SKM-1 treated with dmso at 0.1 percent for 144 hours (cell line): ENCODE measurements at regions not wholly inside any gene's neighbourhood (a gene's known extent, or its start where the extent isn't known, plus 50 kb on each side); places are given as distances from the start of the nearest gene placed in this dataset.

ENCODE experiments used
- DNase-seq: peaks from one replicate; lab custom pipeline; 2025; ENCODE audit not compliant: unreplicated experiment; lab: John Stamatoyannopoulos, UW

- no peak for DNase-seq
These were observed 344.3 kb upstream of the CDIN1 start for GRCh38 chr15:36235173-36235572.

GRCh38 chr15:36239509-36239908 is 339.9 kb upstream of the CDIN1 start:
- DNase-seq: no peak

GRCh38 chr15:36251450-36251849 is 328.0 kb upstream of the CDIN1 start:
- DNase-seq: no peak

- DNase-seq: no peak
These were observed 327.2 kb upstream of the CDIN1 start for GRCh38 chr15:36252146-36252711.

GRCh38 chr15:36254426-36254825 is 325.0 kb upstream of the CDIN1 start:
- no peak for DNase-seq

GRCh38 chr15:36256404-36256807 is 323.0 kb upstream of the CDIN1 start:
- DNase-seq: no peak

GRCh38 chr15:36263666-36264065 is 315.8 kb upstream of the CDIN1 start:
- no peak for DNase-seq

- DNase-seq: no peak
These were observed 314.0 kb upstream of the CDIN1 start for GRCh38 chr15:36265422-36265821.

GRCh38 chr15:36271048-36271447 is 308.4 kb upstream of the CDIN1 start:
- no peak for DNase-seq

- no peak for DNase-seq
These were observed 303.8 kb upstream of the CDIN1 start for GRCh38 chr15:36275656-36276055.

- no peak for DNase-seq
These were observed 301.2 kb upstream of the CDIN1 start for GRCh38 chr15:36278219-36278618.

GRCh38 chr15:36282821-36283220 is 296.6 kb upstream of the CDIN1 start:
- DNase-seq: no peak

- DNase-seq: no peak
These were observed 294.5 kb upstream of the CDIN1 start for GRCh38 chr15:36284911-36285310.

GRCh38 chr15:36291501-36291900 is 287.9 kb upstream of the CDIN1 start:
- no peak for DNase-seq

GRCh38 chr15:36294359-36294758 is 285.1 kb upstream of the CDIN1 start:
- no peak for DNase-seq

- DNase-seq: no peak
These were observed 277.5 kb upstream of the CDIN1 start for GRCh38 chr15:36301947-36302346.

- no peak for DNase-seq
These were observed 266.4 kb upstream of the CDIN1 start for GRCh38 chr15:36313021-36313420.

- no peak for DNase-seq
These were observed 265.6 kb upstream of the CDIN1 start for GRCh38 chr15:36313736-36314280.

- DNase-seq: no peak
These were observed 263.8 kb upstream of the CDIN1 start for GRCh38 chr15:36315649-36316048.

- no peak for DNase-seq
These were observed 255.8 kb upstream of the CDIN1 start for GRCh38 chr15:36323615-36324014.

- no peak for DNase-seq
These were observed 254.2 kb upstream of the CDIN1 start for GRCh38 chr15:36325206-36325605.

- DNase-seq: no peak
These were observed 249.8 kb upstream of the CDIN1 start for GRCh38 chr15:36329592-36329991.

GRCh38 chr15:36330598-36330997 is 248.8 kb upstream of the CDIN1 start:
- no peak for DNase-seq
